ENCODE measurements at regions not wholly inside any gene's neighbourhood (a gene's known extent, or its start where the extent isn't known, plus 50 kb on each side); places are given as distances from the start of the nearest gene placed in this dataset.

DNA sequence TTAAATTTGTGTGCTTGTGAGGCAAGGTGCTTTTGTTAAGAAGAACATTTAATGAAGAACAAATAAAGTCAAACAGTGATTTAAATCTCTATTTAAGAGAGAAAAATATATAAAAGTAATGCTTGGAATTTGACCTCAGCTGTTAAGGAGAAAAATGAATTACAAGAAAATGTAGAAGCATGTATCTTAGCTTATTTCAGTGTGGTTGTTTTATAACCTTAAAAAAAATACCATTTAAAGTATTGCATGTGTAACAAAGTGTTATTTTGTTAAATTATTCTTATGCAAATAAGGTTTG lies 537.0 kb upstream of the SPRY2 start:
- TF ChIP-seq ZNF76 (tag by site-specific recombination; IDR thresholded peaks at IDR 0.05; ENCODE audit: borderline replicate concordance, low read depth) (no peak), CTCF (tag by site-specific recombination; IDR thresholded peaks at IDR 0.05) (no peak), ZBTB8A (tag by site-specific recombination; IDR thresholded peaks at IDR 0.05) (no peak), ZBTB1 (tag by site-specific recombination; IDR thresholded peaks at IDR 0.05) (no peak), ZSCAN4 (tag by site-specific recombination; IDR thresholded peaks at IDR 0.05) (no peak), ZNF138 (tag by site-specific recombination; IDR thresholded peaks at IDR 0.05; ENCODE audit: borderline replicate concordance) (no peak), IKZF3 (tag by site-specific recombination; IDR thresholded peaks at IDR 0.05) (no peak), OVOL3 (tag by site-specific recombination; IDR thresholded peaks at IDR 0.05) (no peak), ZNF274 (IDR thresholded peaks at IDR 0.05; ENCODE audit: low read length) (no peak), ZNF274 (tag by site-specific recombination; IDR thresholded peaks at IDR 0.05; ENCODE audit: borderline replicate concordance) (no peak)
